ENCODE measurements at regions not wholly inside any gene's neighbourhood (a gene's known extent, or its start where the extent isn't known, plus 50 kb on each side); places are given as distances from the start of the nearest gene placed in this dataset.

DNA sequence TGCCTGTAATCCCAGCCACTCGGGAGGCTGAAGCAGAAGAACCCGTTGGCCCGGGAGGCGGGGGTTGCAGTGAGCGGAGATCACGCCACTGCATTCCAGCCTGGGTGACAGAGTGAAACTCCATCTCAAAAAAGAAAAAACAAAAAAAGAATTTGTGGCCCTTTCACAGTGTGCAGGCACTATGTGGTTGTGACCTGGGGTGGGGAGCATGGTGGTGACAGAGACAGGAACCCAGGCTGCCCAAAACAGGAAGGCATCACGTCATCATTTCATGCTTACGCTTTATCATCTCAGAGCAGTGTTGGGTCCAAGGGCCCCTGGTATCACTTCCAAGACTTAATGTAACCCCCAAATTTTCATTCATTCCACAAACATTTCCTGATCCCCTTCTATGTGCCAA lies 175.7 kb upstream of the GSC start:
- H3K4me2 ChIP-seq (ENCODE audit: insufficient read depth, low read length) = no peak overlapping the region
- no peaks in the 10 kb centered on the region for H3K4me1 ChIP-seq (ENCODE audit: insufficient read depth, low read length)
- DNase-seq (ENCODE audit: insufficient read length, low spot score, missing footprints) = no peak
- no peaks in the 10 kb centered on the region for H3K9me3 ChIP-seq (ENCODE audit: low read depth, low read length)
- H3K36me3 ChIP-seq (ENCODE audit: insufficient read depth, low read length) = no peaks in the 10 kb centered on the region
- H3K27me3 ChIP-seq (ENCODE audit: insufficient read depth, low read length) = no peaks in the 10 kb centered on the region
- no peaks in the 10 kb centered on the region for H4K20me1 ChIP-seq (ENCODE audit: insufficient read depth, low read length)
- H3K79me2 ChIP-seq (ENCODE audit: insufficient read depth, low read length) = no peaks in the 10 kb centered on the region
- H3K27ac ChIP-seq (ENCODE audit: low read depth, low read length) = no peak overlapping the region
- TF ChIP-seq, protein P1, sequence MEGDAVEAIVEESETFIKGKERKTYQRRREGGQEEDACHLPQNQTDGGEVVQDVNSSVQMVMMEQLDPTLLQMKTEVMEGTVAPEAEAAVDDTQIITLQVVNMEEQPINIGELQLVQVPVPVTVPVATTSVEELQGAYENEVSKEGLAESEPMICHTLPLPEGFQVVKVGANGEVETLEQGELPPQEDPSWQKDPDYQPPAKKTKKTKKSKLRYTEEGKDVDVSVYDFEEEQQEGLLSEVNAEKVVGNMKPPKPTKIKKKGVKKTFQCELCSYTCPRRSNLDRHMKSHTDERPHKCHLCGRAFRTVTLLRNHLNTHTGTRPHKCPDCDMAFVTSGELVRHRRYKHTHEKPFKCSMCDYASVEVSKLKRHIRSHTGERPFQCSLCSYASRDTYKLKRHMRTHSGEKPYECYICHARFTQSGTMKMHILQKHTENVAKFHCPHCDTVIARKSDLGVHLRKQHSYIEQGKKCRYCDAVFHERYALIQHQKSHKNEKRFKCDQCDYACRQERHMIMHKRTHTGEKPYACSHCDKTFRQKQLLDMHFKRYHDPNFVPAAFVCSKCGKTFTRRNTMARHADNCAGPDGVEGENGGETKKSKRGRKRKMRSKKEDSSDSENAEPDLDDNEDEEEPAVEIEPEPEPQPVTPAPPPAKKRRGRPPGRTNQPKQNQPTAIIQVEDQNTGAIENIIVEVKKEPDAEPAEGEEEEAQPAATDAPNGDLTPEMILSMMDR (IDR thresholded peaks at IDR 0.05; ENCODE audit: extremely low read depth, low read depth, low read length) = no peak
- H3K4me3 ChIP-seq (ENCODE audit: insufficient read depth, low read length) = no peak overlapping the region
- H2AFZ ChIP-seq (ENCODE audit: low read length) = no peak overlapping the region

DNA sequence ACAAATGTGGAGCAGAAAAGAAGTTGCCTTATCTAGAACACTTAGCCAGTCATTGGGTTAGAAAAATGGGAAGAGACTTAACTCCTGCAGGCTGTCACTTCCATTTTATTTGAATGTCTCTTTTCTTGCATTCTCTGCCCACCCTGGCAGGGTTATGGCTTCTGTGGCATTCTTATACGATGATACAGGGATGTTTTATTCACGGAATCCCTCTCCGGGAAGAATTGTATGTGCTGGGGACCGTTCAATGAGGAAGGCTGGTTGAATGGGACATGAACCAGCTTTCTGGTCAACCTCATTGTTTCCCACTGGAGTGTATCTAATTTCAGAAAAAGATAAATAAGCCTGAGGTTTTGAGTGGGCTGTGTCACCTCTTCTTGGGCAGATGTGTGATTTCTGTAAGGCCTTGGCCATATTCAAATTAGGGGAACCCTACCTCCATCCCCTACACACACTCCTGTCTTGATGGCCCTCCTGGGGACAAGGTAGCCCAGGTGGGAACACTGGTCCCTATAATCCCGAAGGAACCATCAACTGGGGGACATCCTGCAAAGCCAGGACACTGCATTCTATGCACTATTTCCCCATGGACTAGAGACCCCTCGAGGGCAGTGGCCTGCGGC lies 174.8 kb upstream of the GSC start:
- Histone ChIP-seq H3K9me3 (ENCODE audit: low read depth, low read length) (no peaks in the 10 kb centered on the region), H3K36me3 (ENCODE audit: insufficient read depth, low read length) (no peaks in the 10 kb centered on the region), H2AFZ (ENCODE audit: low read length) (no peak overlapping the region), H3K79me2 (ENCODE audit: insufficient read depth, low read length) (no peaks in the 10 kb centered on the region), H3K27ac (ENCODE audit: low read depth, low read length) (no peak overlapping the region), H4K20me1 (ENCODE audit: insufficient read depth, low read length) (no peaks in the 10 kb centered on the region), H3K27me3 (ENCODE audit: insufficient read depth, low read length) (no peaks in the 10 kb centered on the region), H3K4me2 (ENCODE audit: insufficient read depth, low read length) (no peak overlapping the region), H3K4me3 (ENCODE audit: insufficient read depth, low read length) (no peak overlapping the region), H3K4me1 (ENCODE audit: insufficient read depth, low read length) (no peaks in the 10 kb centered on the region)
- DNase-seq (ENCODE audit: insufficient read length, low spot score, missing footprints) = no peak
- TF ChIP-seq, protein P1 (IDR thresholded peaks at IDR 0.05; ENCODE audit: extremely low read depth, low read depth, low read length) = no peak

DNA sequence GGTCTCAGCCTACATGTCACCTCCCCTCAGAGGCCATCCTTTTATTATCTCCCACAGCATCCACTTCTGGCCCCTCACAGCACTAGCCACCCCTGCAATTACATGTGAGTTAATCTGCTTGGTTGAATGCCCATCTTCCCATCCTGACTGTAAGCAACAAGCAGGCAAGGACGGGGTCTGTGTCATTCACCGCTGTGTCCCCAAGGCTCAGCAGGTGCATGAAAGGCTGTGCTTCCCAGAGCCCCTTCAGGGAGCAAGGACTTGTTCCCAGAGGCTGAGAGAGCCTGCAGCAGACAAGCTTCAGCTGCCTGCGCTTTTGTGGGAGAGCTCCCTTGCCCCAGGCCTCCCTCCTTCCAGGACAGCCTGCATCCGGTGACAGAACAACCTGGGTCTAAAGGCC lies 172.7 kb upstream of the GSC start:
- no peaks in the 10 kb centered on the region for H4K20me1 ChIP-seq (ENCODE audit: insufficient read depth, low read length)
- H3K4me1 ChIP-seq (ENCODE audit: insufficient read depth, low read length) = no peaks in the 10 kb centered on the region
- H3K9me3 ChIP-seq (ENCODE audit: low read depth, low read length) = no peaks in the 10 kb centered on the region
- no peaks in the 10 kb centered on the region for H3K79me2 ChIP-seq (ENCODE audit: insufficient read depth, low read length)
- no peaks in the 10 kb centered on the region for H3K27me3 ChIP-seq (ENCODE audit: insufficient read depth, low read length)
- H3K4me3 ChIP-seq (ENCODE audit: insufficient read depth, low read length) = no peak overlapping the region
- H3K27ac ChIP-seq (ENCODE audit: low read depth, low read length) = no peak overlapping the region
- H2AFZ ChIP-seq (ENCODE audit: low read length) = no peak overlapping the region
- H3K4me2 ChIP-seq (ENCODE audit: insufficient read depth, low read length) = no peak overlapping the region
- DNase-seq (ENCODE audit: insufficient read length, low spot score, missing footprints) = no peak
- TF ChIP-seq, protein P1 (IDR thresholded peaks at IDR 0.05; ENCODE audit: extremely low read depth, low read depth, low read length) = no peak
- no peaks in the 10 kb centered on the region for H3K36me3 ChIP-seq (ENCODE audit: insufficient read depth, low read length)

DNA sequence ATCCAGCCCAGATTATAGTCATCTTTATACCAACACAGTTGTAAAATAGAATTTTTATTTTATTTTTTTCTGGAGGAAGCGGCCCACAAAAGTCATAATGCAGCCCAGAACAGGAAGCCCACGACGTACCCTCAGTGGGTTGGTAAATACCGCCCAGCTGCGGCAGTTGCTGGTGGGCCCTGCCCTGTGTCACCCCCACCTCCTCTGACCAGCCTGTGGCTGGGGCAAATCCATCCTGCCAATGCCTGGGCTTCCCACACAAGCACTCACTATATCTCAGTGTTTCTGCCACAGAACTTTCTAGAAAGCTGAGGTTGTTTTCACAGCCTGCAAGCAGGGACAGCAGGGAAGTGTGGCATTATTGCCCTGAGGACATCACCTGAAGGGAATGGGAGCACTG lies 171.4 kb upstream of the GSC start:
- Histone ChIP-seq H3K27me3 (ENCODE audit: insufficient read depth, low read length) (no peaks in the 10 kb centered on the region), H3K4me3 (ENCODE audit: insufficient read depth, low read length) (no peak overlapping the region), H3K4me2 (ENCODE audit: insufficient read depth, low read length) (no peak overlapping the region), H3K27ac (ENCODE audit: low read depth, low read length) (no peak overlapping the region), H3K9me3 (ENCODE audit: low read depth, low read length) (no peaks in the 10 kb centered on the region), H2AFZ (ENCODE audit: low read length) (no peak overlapping the region), H3K4me1 (ENCODE audit: insufficient read depth, low read length) (no peaks in the 10 kb centered on the region), H3K36me3 (ENCODE audit: insufficient read depth, low read length) (no peaks in the 10 kb centered on the region), H3K79me2 (ENCODE audit: insufficient read depth, low read length) (no peaks in the 10 kb centered on the region), H4K20me1 (ENCODE audit: insufficient read depth, low read length) (no peaks in the 10 kb centered on the region)
- DNase-seq (ENCODE audit: insufficient read length, low spot score, missing footprints) = no peak
- TF ChIP-seq, protein P1 (IDR thresholded peaks at IDR 0.05; ENCODE audit: extremely low read depth, low read depth, low read length) = no peak
